ENCODE measurements at regions not wholly inside any gene's neighbourhood (a gene's known extent, or its start where the extent isn't known, plus 50 kb on each side); places are given as distances from the start of the nearest gene placed in this dataset.

- SMC1A ChIA-PET (ENCODE audit: uncharacterized antibody, unreplicated experiment): interaction anchor here (1.0 to 1.9 kb wide), 2 partner anchors 34 to 75 kb away, joined by 4 to 8 read pairs; no protein-coding TSS in a partner anchor
- in situ Hi-C loops (cut with MboI): no loop called here
- TF ChIP-seq RBBP5 (conservative IDR thresholded peaks at IDR 0.05): no peak
- peak; percentile 40; the same call in 1 of the 2 replicates for TF ChIP-seq NR2F1 (conservative IDR thresholded peaks at IDR 0.05)
- TF ChIP-seq NBN (IDR thresholded peaks at IDR 0.05): no peak
- TF ChIP-seq TCF12 (IDR thresholded peaks at IDR 0.05; ENCODE audit: low read depth, low read length): no peak
- no peak for TF ChIP-seq KAT2A (conservative IDR thresholded peaks at IDR 0.05; ENCODE audit: control insufficient read depth, low read depth, low read length)
- no peak for TF ChIP-seq DPF2 (IDR thresholded peaks at IDR 0.05)
- TF ChIP-seq CREB1 (IDR thresholded peaks at IDR 0.05; ENCODE audit: low read depth): 0 out of 2 replicates have a peak, but pooled peaks have one; percentile 15
- TF ChIP-seq E2F4 (IDR thresholded peaks at IDR 0.05; ENCODE audit: low read depth, low read length): no peak
- TF ChIP-seq YY1 (IDR thresholded peaks at IDR 0.05; ENCODE audit: low read depth, low read length): no peak
- TF ChIP-seq NR2C1 (IDR thresholded peaks at IDR 0.05): no peak
- TF ChIP-seq ATF7 (IDR thresholded peaks at IDR 0.05; ENCODE audit: low read depth): peak; percentile 85
- TF ChIP-seq EZH2 (IDR thresholded peaks at IDR 0.05; ENCODE audit: borderline replicate concordance, control insufficient read depth, low read depth, low read length): no peak
- no peak for TF ChIP-seq E4F1 (IDR thresholded peaks at IDR 0.05; ENCODE audit: borderline replicate concordance, partially characterized antibody)
- 0 out of 4 replicates have a peak, but pooled peaks of 1 of the 2 experiments have one; percentile 15 for TF ChIP-seq IKZF2 (IDR thresholded peaks at IDR 0.05)
- peak; percentile 71 for TF ChIP-seq REST (IDR thresholded peaks at IDR 0.05; ENCODE audit: low read depth, low read length)
- 0 out of 2 replicates have a peak, but pooled peaks have one; percentile 17 for TF ChIP-seq ATF2 (IDR thresholded peaks at IDR 0.05; ENCODE audit: low read length)
- no peak for TF ChIP-seq SREBF1 (IDR thresholded peaks at IDR 0.05; ENCODE audit: low read length)
- TF ChIP-seq SMAD5 (IDR thresholded peaks at IDR 0.05; ENCODE audit: low read depth): no peak
These were observed 76.0 kb downstream of the PTHLH start for GRCh38 chr12:27896419-27896990.

More at GRCh38 chr12:27896419-27896990, 76.0 kb downstream of the PTHLH start:
- Histone ChIP-seq H3K9me3 (replicated peaks; ENCODE audit: control insufficient read depth, insufficient read depth, low read length) (no peaks in the 10 kb centered on the region; the same call in 2 of the 3 replicates), H3K4me1 (ENCODE audit: control insufficient read depth, insufficient read depth, low read length) (peaks cover 8% of the 10 kb centered on the region), H3K4me2 (ENCODE audit: control insufficient read depth, insufficient read depth) (no peak overlapping the region), H2AFZ (ENCODE audit: control insufficient read depth, low read depth, low read length) (no peak overlapping the region), H3K27me3 (replicated peaks in 1 of 2; ENCODE audit: control insufficient read depth in 2 of 2, insufficient read depth in 2 of 2, low read length in 1 of 2) (no peaks in the 10 kb centered on the region), H3K79me2 (ENCODE audit: control insufficient read depth, insufficient read depth, low read length) (no peaks in the 10 kb centered on the region), H3K9ac (ENCODE audit: control insufficient read depth, insufficient read depth, low read length) (no peak overlapping the region), H3K36me3 (ENCODE audit: control insufficient read depth in 2 of 2, insufficient read depth in 2 of 2, low read length in 1 of 2) (no peaks in the 10 kb centered on the region), H4K20me1 (ENCODE audit: control insufficient read depth, insufficient read depth) (no peaks in the 10 kb centered on the region), H3K27ac (ENCODE audit: control insufficient read depth, insufficient read depth) (no peak overlapping the region), H3K4me3 (no peak overlapping the region)
- intact Hi-C loops (cut with micrococcal nuclease; ENCODE audit: unreplicated experiment): no loop called here
- POLR2A ChIA-PET: no interaction called here
- CTCF ChIA-PET: interaction anchor here (1.0 kb wide), 1 partner anchor 20 kb away, joined by 4 read pairs; no protein-coding TSS in a partner anchor
- FAIRE-seq (no peak), ATAC-seq (peak; percentile 49), DNase-seq (ENCODE audit: low read depth, low spot score) (no peak)
- RAD21 ChIA-PET (ENCODE audit: unreplicated experiment): no interaction called here
- BruUV-seq (replicated peaks): no TSS peak
- 19% methylated on average over 3 of the region's 3 CpGs for WGBS (ENCODE audit: insufficient coverage, insufficient replicate concordance, low lambda C conversion rate, missing lambda C conversion rate)

Data from GM12878 (cell line).